BLaER1 treated with 17β-estradiol and CSF1 and Interleukin-3, amounts not matched to agents 10 nM and 100 nM (cell line): ENCODE measurements at regions not wholly inside any gene's neighbourhood (a gene's known extent, or its start where the extent isn't known, plus 50 kb on each side); places are given as distances from the start of the nearest gene placed in this dataset.

Experiments
- H3K27ac ChIP-seq, 11 experiments: shearing (Covaris generic); formaldehyde crosslinking; 2 replicates each; pipeline ENCODE4 v1.8.1; 2022
- H3K27me3 ChIP-seq, 11 experiments: shearing (Covaris generic); formaldehyde crosslinking; 2 replicates each; pipeline ENCODE4 v1.8.1; 2022
- H3K36me3 ChIP-seq, 11 experiments: shearing (Covaris generic); formaldehyde crosslinking; 2 replicates each; pipeline ENCODE4 v1.8.1; 2022
- H3K4me1 ChIP-seq, 10 experiments: shearing (Covaris generic); formaldehyde crosslinking; 2 replicates each; pipeline ENCODE4 v1.8.1; 2022
- H3K4me2 ChIP-seq, 11 experiments: shearing (Covaris generic); formaldehyde crosslinking; 2 replicates each; pipeline ENCODE4 v1.8.1; 2022
- H3K4me3 ChIP-seq, 10 experiments: shearing (Covaris generic); formaldehyde crosslinking; 2 replicates each; pipeline ENCODE4 v1.8.1; 2022
- H3K9ac ChIP-seq, 11 experiments: shearing (Covaris generic); formaldehyde crosslinking; 2 replicates each; pipeline ENCODE4 v1.8.1; 2022
- H3K9me3 ChIP-seq, 11 experiments: shearing (Covaris generic); formaldehyde crosslinking; replicated peaks in 1 of 11; 2 replicates each; pipeline ENCODE4 v1.8.1; 2022
- H4K20me1 ChIP-seq, 11 experiments: shearing (Covaris generic); formaldehyde crosslinking; 2 replicates each; pipeline ENCODE4 v1.8.1; 2022
- Cebpa-rat ChIP-seq, 11 experiments: shearing (Covaris generic); IDR thresholded peaks; 2 replicates each; pipeline ENCODE4 v1.8.1; 2022

- TF ChIP-seq Cebpa-rat (IDR thresholded peaks at IDR 0.05), result no peak
- Histone ChIP-seq H3K9ac (no peak overlapping the region), H3K27me3 (peaks cover 0 to 16% (median 10%) of the 10 kb centered on the region in 11 experiments; a peak in 11 of 22 replicates), H3K4me1 (0 out of 20 replicates have a peak, but pooled peaks cover 0 to 7% (median 0%) of the 10 kb centered on the region in 10 experiments), H3K36me3 (no peaks in the 10 kb centered on the region), H3K4me2 (no peak overlapping the region), H3K9me3 (no peaks in the 10 kb centered on the region), H3K27ac (no peak overlapping the region), H3K4me3 (no peak overlapping the region), H4K20me1 (no peaks in the 10 kb centered on the region)
Measured at GRCh38 chr1:95383111-95383510, 149.1 kb downstream of the RWDD3 start.

GRCh38 chr1:95384567-95384966, 150.6 kb downstream of the RWDD3 start:
- Histone ChIP-seq H3K9ac (no peak overlapping the region), H3K36me3 (no peaks in the 10 kb centered on the region), H3K9me3 (no peaks in the 10 kb centered on the region), H3K27ac (no peak overlapping the region), H3K4me2 (peak overlapping the region in 1 of 11 experiments; percentile 13; a peak in 2 of 22 replicates), H3K4me3 (no peak overlapping the region), H3K27me3 (peaks cover 0 to 16% (median 10%) of the 10 kb centered on the region in 11 experiments; a peak in 11 of 22 replicates), H3K4me1 (0 out of 20 replicates have a peak, but pooled peaks cover 0 to 7% (median 0%) of the 10 kb centered on the region in 10 experiments), H4K20me1 (no peaks in the 10 kb centered on the region)
- TF ChIP-seq Cebpa-rat (IDR thresholded peaks at IDR 0.05), result no peak

GRCh38 chr1:95386371-95386770, 152.4 kb downstream of the RWDD3 start:
- TF ChIP-seq Cebpa-rat (IDR thresholded peaks at IDR 0.05), result no peak

GRCh38 chr1:95386915-95387314, 152.9 kb downstream of the RWDD3 start:
- H3K9ac ChIP-seq, result no peak overlapping the region
- no peak overlapping the region for H3K27ac ChIP-seq
- H3K4me2 ChIP-seq, result no peak overlapping the region
- no peaks in the 10 kb centered on the region for H3K36me3 ChIP-seq
- peaks cover 0 to 13% (median 8%) of the 10 kb centered on the region in 11 experiments; a peak in 11 of 22 replicates for H3K27me3 ChIP-seq
- H3K4me1 ChIP-seq, result 0 out of 20 replicates have a peak, but pooled peaks cover 0 to 7% (median 0%) of the 10 kb centered on the region in 10 experiments
- H3K9me3 ChIP-seq, result no peaks in the 10 kb centered on the region
- no peak overlapping the region for H3K4me3 ChIP-seq
- no peak for TF ChIP-seq Cebpa-rat (IDR thresholded peaks at IDR 0.05)
- no peaks in the 10 kb centered on the region for H4K20me1 ChIP-seq

More at GRCh38 chr1:95386371-95386770, 152.4 kb downstream of the RWDD3 start:
- Histone ChIP-seq H3K27ac (no peak overlapping the region), H3K36me3 (no peaks in the 10 kb centered on the region), H4K20me1 (no peaks in the 10 kb centered on the region), H3K4me1 (0 out of 20 replicates have a peak, but pooled peaks cover 0 to 7% (median 0%) of the 10 kb centered on the region in 10 experiments), H3K27me3 (peaks cover 0 to 15% (median 10%) of the 10 kb centered on the region in 11 experiments; a peak in 11 of 22 replicates), H3K4me3 (no peak overlapping the region), H3K9ac (no peak overlapping the region), H3K4me2 (no peak overlapping the region), H3K9me3 (no peaks in the 10 kb centered on the region)

GRCh38 chr1:95388031-95388430, 154.0 kb downstream of the RWDD3 start:
- Histone ChIP-seq H3K9me3 (0 out of 22 replicates have a peak, but pooled peaks cover 0 to under 1% (median 0%) of the 10 kb centered on the region in 11 experiments), H3K27ac (no peak overlapping the region), H3K27me3 (0 out of 22 replicates have a peak, but pooled peaks cover 0 to 1% (median 0%) of the 10 kb centered on the region in 11 experiments), H3K9ac (no peak overlapping the region), H3K4me2 (no peak overlapping the region), H4K20me1 (no peaks in the 10 kb centered on the region), H3K4me1 (0 out of 20 replicates have a peak, but pooled peaks cover 0 to 7% (median 0%) of the 10 kb centered on the region in 10 experiments), H3K4me3 (no peak overlapping the region), H3K36me3 (no peaks in the 10 kb centered on the region)
- no peak for TF ChIP-seq Cebpa-rat (IDR thresholded peaks at IDR 0.05)

- Histone ChIP-seq H3K4me1 (no peaks in the 10 kb centered on the region), H3K9me3 (0 out of 22 replicates have a peak, but pooled peaks cover 0 to 6% (median 0%) of the 10 kb centered on the region in 11 experiments), H3K27me3 (no peaks in the 10 kb centered on the region), H3K9ac (no peak overlapping the region), H3K4me2 (no peak overlapping the region), H4K20me1 (no peaks in the 10 kb centered on the region), H3K4me3 (no peak overlapping the region), H3K36me3 (no peaks in the 10 kb centered on the region), H3K27ac (no peak overlapping the region)
- no peak for TF ChIP-seq Cebpa-rat (IDR thresholded peaks at IDR 0.05)
Measured at GRCh38 chr1:95393434-95393833, 159.4 kb downstream of the RWDD3 start.

- no peaks in the 10 kb centered on the region for H4K20me1 ChIP-seq
- no peak for TF ChIP-seq Cebpa-rat (IDR thresholded peaks at IDR 0.05)
- no peaks in the 10 kb centered on the region for H3K36me3 ChIP-seq
- no peak overlapping the region for H3K27ac ChIP-seq
- no peaks in the 10 kb centered on the region for H3K27me3 ChIP-seq
- no peak overlapping the region for H3K4me2 ChIP-seq
- H3K4me1 ChIP-seq, result no peaks in the 10 kb centered on the region
- H3K9me3 ChIP-seq, result 0 out of 22 replicates have a peak, but pooled peaks cover 0 to 6% (median 0%) of the 10 kb centered on the region in 11 experiments
- no peak overlapping the region for H3K9ac ChIP-seq
- no peak overlapping the region for H3K4me3 ChIP-seq
Measured at GRCh38 chr1:95396557-95396956, 162.5 kb downstream of the RWDD3 start.

GRCh38 chr1:95402780-95403179, 168.8 kb downstream of the RWDD3 start:
- no peak overlapping the region for H3K4me2 ChIP-seq

GRCh38 chr1:95406279-95406678, 172.3 kb downstream of the RWDD3 start:
- Histone ChIP-seq H3K27ac (no peak overlapping the region), H3K4me1 (no peaks in the 10 kb centered on the region; a peak in 1 of 20 replicates), H3K9me3 (peaks cover 0 to 35% (median 12%) of the 10 kb centered on the region in 11 experiments; a peak in 14 of 22 replicates), H4K20me1 (no peaks in the 10 kb centered on the region), H3K4me2 (no peak overlapping the region), H3K27me3 (no peaks in the 10 kb centered on the region), H3K4me3 (no peak overlapping the region), H3K9ac (no peak overlapping the region), H3K36me3 (no peaks in the 10 kb centered on the region)
- TF ChIP-seq Cebpa-rat (IDR thresholded peaks at IDR 0.05), result no peak

More at GRCh38 chr1:95402780-95403179, 168.8 kb downstream of the RWDD3 start:
- no peak overlapping the region for H3K9ac ChIP-seq
- no peak for TF ChIP-seq Cebpa-rat (IDR thresholded peaks at IDR 0.05)
- H3K4me1 ChIP-seq, result no peaks in the 10 kb centered on the region; a peak in 1 of 20 replicates
- no peak overlapping the region for H3K4me3 ChIP-seq
- H3K27me3 ChIP-seq, result no peaks in the 10 kb centered on the region
- H4K20me1 ChIP-seq, result no peaks in the 10 kb centered on the region
- no peak overlapping the region for H3K27ac ChIP-seq
- peaks cover 0 to 35% (median 12%) of the 10 kb centered on the region in 11 experiments; a peak in 14 of 22 replicates for H3K9me3 ChIP-seq
- no peaks in the 10 kb centered on the region for H3K36me3 ChIP-seq
